K562 (cell line): ENCODE measurements at regions not wholly inside any gene's neighbourhood (a gene's known extent, or its start where the extent isn't known, plus 50 kb on each side); places are given as distances from the start of the nearest gene placed in this dataset.
A peak's percentile ranks its signal among the peaks of the same experiment; 100 is the strongest.

Source experiments
- CEBPB ChIP-seq: fragments of 450-650 bp; IDR thresholded peaks from 2 replicates; pipeline ENCODE4 v1.6.1; 2016; ENCODE audit warnings: missing genetic modification characterization, missing compliant biosample characterization
- CHD4 ChIP-seq: fragments of 200-600 bp; sonication (generic); IDR thresholded peaks from 3 replicates; pipeline ENCODE4 v1.6.1; 2012; ENCODE audit warnings: low read depth, mild to moderate bottlenecking, mixed read lengths, low read length, inconsistent platforms; ENCODE audit not compliant: insufficient read depth, insufficient replicate concordance, poor library complexity, severe bottlenecking
- FOXJ2 ChIP-seq: fragments of 200-800 bp; sonication (Bioruptor generic); IDR thresholded peaks from 2 replicates; pipeline ENCODE4 v1.6.1; 2016; ENCODE audit warnings: missing genetic modification characterization, missing compliant biosample characterization
- MAFG ChIP-seq: fragments of 450-650 bp; conservative IDR thresholded peaks from 2 replicates; pipeline ENCODE4 v1.6.1; 2016; ENCODE audit warnings: missing genetic modification characterization, missing compliant biosample characterization
- RBM39 ChIP-seq: fragments of 200-400 bp; formaldehyde crosslinking; optimal IDR thresholded peaks from 2 replicates; pipeline ENCODE3; 2018; ENCODE audit warnings: low read depth, low read length
- SIX5 ChIP-seq, 2 experiments: IDR thresholded peaks; 2 replicates each; pipeline ENCODE4 v1.6.1; 2011; ENCODE audit warnings: low read length in 2 of 2, borderline replicate concordance in 1 of 2, low read depth in 1 of 2, mild to moderate bottlenecking in 1 of 2, moderate library complexity in 1 of 2; ENCODE audit not compliant: insufficient read depth in 1 of 2
- SMARCC2 ChIP-seq: fragments of 450-650 bp; IDR thresholded peaks from 2 replicates; pipeline ENCODE4 v1.6.1; 2017; ENCODE audit warnings: antibody characterized with exemption, moderate library complexity, mild to moderate bottlenecking, low read depth
- TGIF2 ChIP-seq: sonication (generic); formaldehyde crosslinking; IDR thresholded peaks from 2 replicates; pipeline ENCODE4 v1.8.1; 2022; ENCODE audit warnings: mild to moderate bottlenecking, missing genetic modification reagents, moderate library complexity
- ZNF253 ChIP-seq: fragments of 250-450 bp; sonication (Bioruptor Pico); conservative IDR thresholded peaks from 2 replicates; pipeline ENCODE4 v1.6.1; 2021; ENCODE audit warnings: mild to moderate bottlenecking
- ZNF79 ChIP-seq: fragments of 250-450 bp; sonication (Bioruptor Pico); IDR thresholded peaks from 2 replicates; pipeline ENCODE4 v1.4.0; 2020; ENCODE audit warnings: low read depth, mild to moderate bottlenecking, moderate library complexity
- TF ChIP-seq, protein P1 (sequence below): IDR thresholded peaks from 2 replicates; pipeline ENCODE4 v1.6.1; 2016; ENCODE audit warnings: missing genetic modification characterization, missing compliant biosample characterization
- TF ChIP-seq, protein P2 (sequence below): sonication (generic); formaldehyde crosslinking; IDR thresholded peaks from 2 replicates; pipeline ENCODE4 v1.8.0; 2022; ENCODE audit warnings: mild to moderate bottlenecking, missing genetic modification reagents, borderline replicate concordance
- TF ChIP-seq, protein P3 (sequence below): fragments of 450-650 bp; conservative IDR thresholded peaks from 2 replicates; pipeline ENCODE4 v1.6.1; 2016; ENCODE audit warnings: missing genetic modification characterization, low read depth, mild to moderate bottlenecking, missing compliant biosample characterization, moderate library complexity
- TF ChIP-seq, protein P4 (sequence below): IDR thresholded peaks from 2 replicates; pipeline ENCODE4 v1.6.1; 2012; ENCODE audit warnings: low read depth, low read length, improper control_type of control experiment, borderline replicate concordance

DNA sequence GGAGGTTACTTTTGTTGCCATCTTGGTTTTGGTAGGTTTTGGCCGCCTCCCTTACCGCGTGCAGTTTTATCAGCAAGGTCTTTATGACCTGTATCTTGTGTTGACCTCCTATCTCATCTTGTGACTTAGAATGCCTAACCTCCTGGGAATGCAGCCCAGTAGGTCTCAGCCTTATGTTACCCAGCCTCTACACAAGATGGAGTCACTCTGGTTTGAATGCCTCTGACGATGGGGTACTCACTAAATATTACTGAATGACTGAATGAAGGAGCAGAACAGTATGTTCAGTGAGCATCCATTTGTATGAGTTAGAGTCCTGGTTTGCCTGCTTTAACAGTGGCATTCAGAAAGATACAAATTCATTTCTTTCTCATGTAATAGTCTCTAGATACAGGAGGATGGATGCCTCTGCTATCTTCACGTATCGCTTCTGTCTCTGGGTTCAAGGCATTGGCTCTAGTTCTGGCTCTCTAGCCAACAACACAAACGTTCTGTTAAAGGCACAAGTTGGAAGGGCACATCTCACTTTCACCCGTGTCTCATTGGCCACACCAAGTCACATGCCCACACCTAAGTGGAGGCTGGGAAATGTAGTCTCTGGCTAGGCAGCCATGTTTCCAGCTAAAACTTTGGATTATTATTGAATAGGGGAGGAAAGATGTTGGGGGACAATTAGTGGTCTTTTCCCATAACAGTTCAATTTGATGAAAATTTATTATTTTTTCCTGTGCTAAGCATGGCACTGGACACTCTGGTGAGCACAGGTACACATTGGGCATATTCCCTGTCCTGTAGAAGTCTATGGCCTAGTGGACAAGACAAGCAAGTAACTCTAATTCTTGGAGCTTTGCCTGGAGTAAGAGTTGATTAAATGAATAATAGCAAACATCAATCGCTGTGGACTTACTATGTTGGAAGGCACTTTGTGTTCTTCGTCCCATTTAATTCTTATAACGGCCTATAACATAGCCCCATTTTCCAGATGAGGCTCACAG lies 75.2 kb upstream of the RPH3A start (continued):
- TF ChIP-seq, protein P1, sequence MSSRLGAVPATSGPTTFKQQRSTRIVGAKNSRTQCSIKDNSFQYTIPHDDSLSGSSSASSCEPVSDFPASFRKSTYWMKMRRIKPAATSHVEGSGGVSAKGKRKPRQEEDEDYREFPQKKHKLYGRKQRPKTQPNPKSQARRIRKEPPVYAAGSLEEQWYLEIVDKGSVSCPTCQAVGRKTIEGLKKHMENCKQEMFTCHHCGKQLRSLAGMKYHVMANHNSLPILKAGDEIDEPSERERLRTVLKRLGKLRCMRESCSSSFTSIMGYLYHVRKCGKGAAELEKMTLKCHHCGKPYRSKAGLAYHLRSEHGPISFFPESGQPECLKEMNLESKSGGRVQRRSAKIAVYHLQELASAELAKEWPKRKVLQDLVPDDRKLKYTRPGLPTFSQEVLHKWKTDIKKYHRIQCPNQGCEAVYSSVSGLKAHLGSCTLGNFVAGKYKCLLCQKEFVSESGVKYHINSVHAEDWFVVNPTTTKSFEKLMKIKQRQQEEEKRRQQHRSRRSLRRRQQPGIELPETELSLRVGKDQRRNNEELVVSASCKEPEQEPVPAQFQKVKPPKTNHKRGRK (tag) = no peak
- TF ChIP-seq ZNF253 (CRISPR knock-in tag) (no peak), RBM39 (no peak), CEBPB (tag) (no peak), SMARCC2 (no peak), SIX5 (IDR thresholded peaks at IDR 0.05; ENCODE audit: borderline replicate concordance in 1 of 2, insufficient read depth in 1 of 2, low read depth in 1 of 2, low read length in 2 of 2) (peak; percentile 73; a peak in 3 of 4 replicates), CHD4 (no peak), ZNF79 (0 out of 2 replicates have a peak, but pooled peaks have one; percentile 57), FOXJ2 (tag) (no peak), MAFG (tag) (no peak), TGIF2 (CRISPR knock-in tag) (no peak)
- TF ChIP-seq, protein P2, sequence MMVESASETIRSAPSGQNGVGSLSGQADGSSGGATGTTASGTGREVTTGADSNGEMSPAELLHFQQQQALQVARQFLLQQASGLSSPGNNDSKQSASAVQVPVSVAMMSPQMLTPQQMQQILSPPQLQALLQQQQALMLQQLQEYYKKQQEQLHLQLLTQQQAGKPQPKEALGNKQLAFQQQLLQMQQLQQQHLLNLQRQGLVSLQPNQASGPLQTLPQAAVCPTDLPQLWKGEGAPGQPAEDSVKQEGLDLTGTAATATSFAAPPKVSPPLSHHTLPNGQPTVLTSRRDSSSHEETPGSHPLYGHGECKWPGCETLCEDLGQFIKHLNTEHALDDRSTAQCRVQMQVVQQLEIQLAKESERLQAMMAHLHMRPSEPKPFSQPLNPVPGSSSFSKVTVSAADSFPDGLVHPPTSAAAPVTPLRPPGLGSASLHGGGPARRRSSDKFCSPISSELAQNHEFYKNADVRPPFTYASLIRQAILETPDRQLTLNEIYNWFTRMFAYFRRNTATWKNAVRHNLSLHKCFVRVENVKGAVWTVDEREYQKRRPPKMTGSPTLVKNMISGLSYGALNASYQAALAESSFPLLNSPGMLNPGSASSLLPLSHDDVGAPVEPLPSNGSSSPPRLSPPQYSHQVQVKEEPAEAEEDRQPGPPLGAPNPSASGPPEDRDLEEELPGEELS = no peak
- TF ChIP-seq, protein P3, sequence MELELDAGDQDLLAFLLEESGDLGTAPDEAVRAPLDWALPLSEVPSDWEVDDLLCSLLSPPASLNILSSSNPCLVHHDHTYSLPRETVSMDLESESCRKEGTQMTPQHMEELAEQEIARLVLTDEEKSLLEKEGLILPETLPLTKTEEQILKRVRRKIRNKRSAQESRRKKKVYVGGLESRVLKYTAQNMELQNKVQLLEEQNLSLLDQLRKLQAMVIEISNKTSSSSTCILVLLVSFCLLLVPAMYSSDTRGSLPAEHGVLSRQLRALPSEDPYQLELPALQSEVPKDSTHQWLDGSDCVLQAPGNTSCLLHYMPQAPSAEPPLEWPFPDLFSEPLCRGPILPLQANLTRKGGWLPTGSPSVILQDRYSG (tag) = peak; percentile 96
- TF ChIP-seq, protein P4, sequence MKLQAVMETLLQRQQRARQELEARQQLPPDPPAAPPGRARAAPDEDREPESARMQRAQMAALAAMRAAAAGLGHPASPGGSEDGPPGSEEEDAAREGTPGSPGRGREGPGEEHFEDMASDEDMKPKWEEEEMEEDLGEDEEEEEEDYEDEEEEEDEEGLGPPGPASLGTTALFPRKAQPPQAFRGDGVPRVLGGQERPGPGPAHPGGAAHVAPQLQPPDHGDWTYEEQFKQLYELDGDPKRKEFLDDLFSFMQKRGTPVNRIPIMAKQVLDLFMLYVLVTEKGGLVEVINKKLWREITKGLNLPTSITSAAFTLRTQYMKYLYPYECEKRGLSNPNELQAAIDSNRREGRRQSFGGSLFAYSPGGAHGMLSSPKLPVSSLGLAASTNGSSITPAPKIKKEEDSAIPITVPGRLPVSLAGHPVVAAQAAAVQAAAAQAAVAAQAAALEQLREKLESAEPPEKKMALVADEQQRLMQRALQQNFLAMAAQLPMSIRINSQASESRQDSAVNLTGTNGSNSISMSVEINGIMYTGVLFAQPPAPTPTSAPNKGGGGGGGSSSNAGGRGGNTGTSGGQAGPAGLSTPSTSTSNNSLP = no peak
